ENCODE measurements at regions not wholly inside any gene's neighbourhood (a gene's known extent, or its start where the extent isn't known, plus 50 kb on each side); places are given as distances from the start of the nearest gene placed in this dataset.

DNA sequence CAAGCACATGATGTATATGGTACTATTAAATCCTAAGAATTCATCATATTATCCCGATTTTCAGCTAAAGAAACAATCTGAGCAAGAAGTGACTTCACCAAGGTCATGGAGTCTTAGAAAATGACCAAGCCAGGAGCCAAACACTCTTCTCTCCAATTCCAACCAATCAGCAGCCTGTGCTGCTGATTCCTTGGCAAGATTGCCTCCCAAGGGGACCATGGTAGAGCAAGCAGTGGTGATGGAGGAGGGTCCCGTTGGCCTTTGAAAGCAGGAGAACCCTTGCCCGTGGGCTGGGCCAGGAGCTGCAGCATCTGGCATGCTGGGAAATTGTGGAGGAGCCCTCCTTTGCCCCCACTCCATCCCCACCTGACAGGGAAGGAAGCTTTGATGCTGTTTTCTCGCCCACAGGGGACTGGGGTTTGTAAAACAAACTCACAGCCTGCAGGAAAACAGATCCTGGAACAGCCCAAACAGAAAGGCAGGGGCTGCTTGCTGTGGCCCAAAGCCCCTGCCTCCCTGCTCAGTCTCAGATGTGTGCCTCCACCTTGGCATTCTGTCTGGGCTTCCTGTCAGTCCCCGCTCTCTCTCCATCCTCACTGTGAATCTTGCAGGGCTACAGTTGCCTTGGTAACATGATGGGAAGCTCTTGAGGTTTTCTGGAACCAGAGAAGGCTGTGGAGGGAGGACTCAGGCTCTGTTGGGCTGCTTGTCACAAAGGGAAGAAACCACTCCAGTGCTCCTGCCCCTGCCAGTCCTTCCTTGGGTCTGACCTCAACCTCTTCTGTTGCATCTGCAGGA is 70.8 kb upstream of the HSPA9 start:
- TF ChIP-seq ZNF263 (CRISPR knock-in tag; IDR thresholded peaks at IDR 0.05; ENCODE audit: low read depth) (no peak), HMGXB4 (CRISPR knock-in tag; IDR thresholded peaks at IDR 0.05) (no peak), HMGA2 (CRISPR knock-in tag; IDR thresholded peaks at IDR 0.05) (no peak), ATF1 (CRISPR knock-in tag; IDR thresholded peaks at IDR 0.05) (no peak), TCF7 (CRISPR knock-in tag; IDR thresholded peaks at IDR 0.05; ENCODE audit: low read depth) (no peak), CTCF (IDR thresholded peaks at IDR 0.05) (no peak), SMAD3 (CRISPR knock-in tag; IDR thresholded peaks at IDR 0.05; ENCODE audit: borderline replicate concordance) (no peak)
- TF ChIP-seq, protein P1, sequence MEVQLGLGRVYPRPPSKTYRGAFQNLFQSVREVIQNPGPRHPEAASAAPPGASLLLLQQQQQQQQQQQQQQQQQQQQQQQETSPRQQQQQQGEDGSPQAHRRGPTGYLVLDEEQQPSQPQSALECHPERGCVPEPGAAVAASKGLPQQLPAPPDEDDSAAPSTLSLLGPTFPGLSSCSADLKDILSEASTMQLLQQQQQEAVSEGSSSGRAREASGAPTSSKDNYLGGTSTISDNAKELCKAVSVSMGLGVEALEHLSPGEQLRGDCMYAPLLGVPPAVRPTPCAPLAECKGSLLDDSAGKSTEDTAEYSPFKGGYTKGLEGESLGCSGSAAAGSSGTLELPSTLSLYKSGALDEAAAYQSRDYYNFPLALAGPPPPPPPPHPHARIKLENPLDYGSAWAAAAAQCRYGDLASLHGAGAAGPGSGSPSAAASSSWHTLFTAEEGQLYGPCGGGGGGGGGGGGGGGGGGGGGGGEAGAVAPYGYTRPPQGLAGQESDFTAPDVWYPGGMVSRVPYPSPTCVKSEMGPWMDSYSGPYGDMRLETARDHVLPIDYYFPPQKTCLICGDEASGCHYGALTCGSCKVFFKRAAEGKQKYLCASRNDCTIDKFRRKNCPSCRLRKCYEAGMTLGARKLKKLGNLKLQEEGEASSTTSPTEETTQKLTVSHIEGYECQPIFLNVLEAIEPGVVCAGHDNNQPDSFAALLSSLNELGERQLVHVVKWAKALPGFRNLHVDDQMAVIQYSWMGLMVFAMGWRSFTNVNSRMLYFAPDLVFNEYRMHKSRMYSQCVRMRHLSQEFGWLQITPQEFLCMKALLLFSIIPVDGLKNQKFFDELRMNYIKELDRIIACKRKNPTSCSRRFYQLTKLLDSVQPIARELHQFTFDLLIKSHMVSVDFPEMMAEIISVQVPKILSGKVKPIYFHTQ (CRISPR knock-in tag; IDR thresholded peaks at IDR 0.05) = no peak
- TF ChIP-seq, protein P2, sequence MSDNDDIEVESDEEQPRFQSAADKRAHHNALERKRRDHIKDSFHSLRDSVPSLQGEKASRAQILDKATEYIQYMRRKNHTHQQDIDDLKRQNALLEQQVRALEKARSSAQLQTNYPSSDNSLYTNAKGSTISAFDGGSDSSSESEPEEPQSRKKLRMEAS (CRISPR knock-in tag; IDR thresholded peaks at IDR 0.05) = no peak
- TF ChIP-seq, protein P3, sequence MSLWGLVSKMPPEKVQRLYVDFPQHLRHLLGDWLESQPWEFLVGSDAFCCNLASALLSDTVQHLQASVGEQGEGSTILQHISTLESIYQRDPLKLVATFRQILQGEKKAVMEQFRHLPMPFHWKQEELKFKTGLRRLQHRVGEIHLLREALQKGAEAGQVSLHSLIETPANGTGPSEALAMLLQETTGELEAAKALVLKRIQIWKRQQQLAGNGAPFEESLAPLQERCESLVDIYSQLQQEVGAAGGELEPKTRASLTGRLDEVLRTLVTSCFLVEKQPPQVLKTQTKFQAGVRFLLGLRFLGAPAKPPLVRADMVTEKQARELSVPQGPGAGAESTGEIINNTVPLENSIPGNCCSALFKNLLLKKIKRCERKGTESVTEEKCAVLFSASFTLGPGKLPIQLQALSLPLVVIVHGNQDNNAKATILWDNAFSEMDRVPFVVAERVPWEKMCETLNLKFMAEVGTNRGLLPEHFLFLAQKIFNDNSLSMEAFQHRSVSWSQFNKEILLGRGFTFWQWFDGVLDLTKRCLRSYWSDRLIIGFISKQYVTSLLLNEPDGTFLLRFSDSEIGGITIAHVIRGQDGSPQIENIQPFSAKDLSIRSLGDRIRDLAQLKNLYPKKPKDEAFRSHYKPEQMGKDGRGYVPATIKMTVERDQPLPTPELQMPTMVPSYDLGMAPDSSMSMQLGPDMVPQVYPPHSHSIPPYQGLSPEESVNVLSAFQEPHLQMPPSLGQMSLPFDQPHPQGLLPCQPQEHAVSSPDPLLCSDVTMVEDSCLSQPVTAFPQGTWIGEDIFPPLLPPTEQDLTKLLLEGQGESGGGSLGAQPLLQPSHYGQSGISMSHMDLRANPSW (CRISPR knock-in tag; conservative IDR thresholded peaks at IDR 0.05; ENCODE audit: low read depth) = no peak
- TF ChIP-seq, protein P4, sequence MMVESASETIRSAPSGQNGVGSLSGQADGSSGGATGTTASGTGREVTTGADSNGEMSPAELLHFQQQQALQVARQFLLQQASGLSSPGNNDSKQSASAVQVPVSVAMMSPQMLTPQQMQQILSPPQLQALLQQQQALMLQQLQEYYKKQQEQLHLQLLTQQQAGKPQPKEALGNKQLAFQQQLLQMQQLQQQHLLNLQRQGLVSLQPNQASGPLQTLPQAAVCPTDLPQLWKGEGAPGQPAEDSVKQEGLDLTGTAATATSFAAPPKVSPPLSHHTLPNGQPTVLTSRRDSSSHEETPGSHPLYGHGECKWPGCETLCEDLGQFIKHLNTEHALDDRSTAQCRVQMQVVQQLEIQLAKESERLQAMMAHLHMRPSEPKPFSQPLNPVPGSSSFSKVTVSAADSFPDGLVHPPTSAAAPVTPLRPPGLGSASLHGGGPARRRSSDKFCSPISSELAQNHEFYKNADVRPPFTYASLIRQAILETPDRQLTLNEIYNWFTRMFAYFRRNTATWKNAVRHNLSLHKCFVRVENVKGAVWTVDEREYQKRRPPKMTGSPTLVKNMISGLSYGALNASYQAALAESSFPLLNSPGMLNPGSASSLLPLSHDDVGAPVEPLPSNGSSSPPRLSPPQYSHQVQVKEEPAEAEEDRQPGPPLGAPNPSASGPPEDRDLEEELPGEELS (CRISPR knock-in tag; IDR thresholded peaks at IDR 0.05) = no peak
